RWPE2 (cell line): ENCODE measurements at regions not wholly inside any gene's neighbourhood (a gene's known extent, or its start where the extent isn't known, plus 50 kb on each side); places are given as distances from the start of the nearest gene placed in this dataset.

Experiments used
- ATAC-seq: fragments of 200-7000 bp; cut with Tn5 transposase; 3 replicates; pipeline ENCODE4 v1.9.1; 2021; ENCODE audit warnings: low read depth
- DNase-seq: peaks from one replicate; pipeline ENCODE4 v3.0.0-alpha.2; 2020; ENCODE audit warnings: low spot score
- H3K27ac ChIP-seq: fragments of 450-650 bp; 2 replicates; pipeline ENCODE4 v1.5.1; 2017; ENCODE audit warnings: mild to moderate bottlenecking; ENCODE audit not compliant: poor library complexity, severe bottlenecking
- H3K27me3 ChIP-seq: fragments of 250-450 bp; sonication (Bioruptor Pico); 2 replicates; pipeline ENCODE4 v1.5.1; 2021; ENCODE audit warnings: mild to moderate bottlenecking, moderate library complexity; ENCODE audit not compliant: insufficient read depth, poor library complexity, severe bottlenecking
- H3K36me3 ChIP-seq: fragments of 250-450 bp; sonication (Bioruptor Pico); 2 replicates; pipeline ENCODE4 v1.5.1; 2020; ENCODE audit warnings: low read depth, mild to moderate bottlenecking, moderate library complexity
- H3K4me1 ChIP-seq: fragments of 250-450 bp; sonication (Bioruptor Pico); 2 replicates; pipeline ENCODE4 v1.5.1; 2021; ENCODE audit warnings: mild to moderate bottlenecking, moderate library complexity; ENCODE audit not compliant: insufficient read depth, poor library complexity, severe bottlenecking
- H3K4me3 ChIP-seq: fragments of 250-450 bp; sonication (Bioruptor Pico); 2 replicates; pipeline ENCODE4 v1.5.1; 2021; ENCODE audit warnings: mild to moderate bottlenecking, moderate library complexity; ENCODE audit not compliant: severe bottlenecking
- H3K9me3 ChIP-seq: fragments of 250-450 bp; sonication (Bioruptor Pico); 2 replicates; pipeline ENCODE4 v1.5.1; 2021; ENCODE audit warnings: mild to moderate bottlenecking, moderate library complexity; ENCODE audit not compliant: severe bottlenecking
- TF ChIP-seq, protein P1 (sequence below): fragments of 450-650 bp; IDR thresholded peaks from one replicate; pipeline ENCODE4 v1.5.1; 2017; ENCODE audit warnings: mild to moderate bottlenecking, moderate library complexity; ENCODE audit not compliant: poor library complexity, severe bottlenecking

DNA sequence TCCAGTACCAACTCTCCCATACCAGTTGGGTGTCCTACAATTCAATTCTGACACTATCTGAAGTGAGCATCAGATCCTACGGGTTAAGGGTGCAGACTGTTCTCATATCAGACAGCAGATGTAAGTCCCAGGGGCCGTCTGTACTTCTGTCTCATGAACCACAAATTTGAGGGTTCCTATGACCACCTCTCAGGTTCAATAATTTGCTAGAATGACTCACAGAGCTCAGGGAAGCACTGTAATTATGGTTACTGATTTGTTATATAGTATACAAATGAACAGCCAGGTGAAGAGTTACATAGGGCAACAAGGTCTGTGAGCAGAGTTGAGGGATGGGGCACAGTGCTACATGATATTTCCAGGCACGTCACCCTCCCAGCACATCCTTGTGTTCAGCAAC is 499.1 kb downstream of the DMAC1 start:
- Histone ChIP-seq H3K36me3 (no peaks in the 10 kb centered on the region), H3K27me3 (peaks cover 4% of the 10 kb centered on the region), H3K4me3 (no peak overlapping the region), H3K9me3 (no peaks in the 10 kb centered on the region), H3K27ac (no peak overlapping the region), H3K4me1 (no peaks in the 10 kb centered on the region)
- TF ChIP-seq, protein P1, sequence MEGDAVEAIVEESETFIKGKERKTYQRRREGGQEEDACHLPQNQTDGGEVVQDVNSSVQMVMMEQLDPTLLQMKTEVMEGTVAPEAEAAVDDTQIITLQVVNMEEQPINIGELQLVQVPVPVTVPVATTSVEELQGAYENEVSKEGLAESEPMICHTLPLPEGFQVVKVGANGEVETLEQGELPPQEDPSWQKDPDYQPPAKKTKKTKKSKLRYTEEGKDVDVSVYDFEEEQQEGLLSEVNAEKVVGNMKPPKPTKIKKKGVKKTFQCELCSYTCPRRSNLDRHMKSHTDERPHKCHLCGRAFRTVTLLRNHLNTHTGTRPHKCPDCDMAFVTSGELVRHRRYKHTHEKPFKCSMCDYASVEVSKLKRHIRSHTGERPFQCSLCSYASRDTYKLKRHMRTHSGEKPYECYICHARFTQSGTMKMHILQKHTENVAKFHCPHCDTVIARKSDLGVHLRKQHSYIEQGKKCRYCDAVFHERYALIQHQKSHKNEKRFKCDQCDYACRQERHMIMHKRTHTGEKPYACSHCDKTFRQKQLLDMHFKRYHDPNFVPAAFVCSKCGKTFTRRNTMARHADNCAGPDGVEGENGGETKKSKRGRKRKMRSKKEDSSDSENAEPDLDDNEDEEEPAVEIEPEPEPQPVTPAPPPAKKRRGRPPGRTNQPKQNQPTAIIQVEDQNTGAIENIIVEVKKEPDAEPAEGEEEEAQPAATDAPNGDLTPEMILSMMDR = no peak
- no peak for ATAC-seq
- DNase-seq = no peak

DNA sequence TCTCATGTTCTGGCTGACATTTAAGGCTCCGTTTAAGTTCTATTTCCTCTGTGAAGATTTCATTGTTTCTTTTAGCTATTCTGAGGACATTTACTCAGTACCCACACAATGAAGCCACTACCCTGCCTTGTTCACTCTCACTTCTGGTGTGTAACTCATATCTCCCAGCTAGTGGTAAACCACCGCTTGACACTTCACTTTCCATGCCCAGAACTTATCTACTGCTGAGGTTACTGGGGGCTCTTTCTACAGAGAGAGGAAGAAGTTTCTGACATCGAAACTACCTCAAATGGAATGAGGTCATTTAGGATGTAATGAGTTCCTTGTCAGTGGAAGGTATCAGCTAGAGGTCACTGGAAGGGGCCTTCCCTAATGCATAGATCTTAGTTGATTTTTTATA is 501.5 kb downstream of the DMAC1 start:
- Histone ChIP-seq H3K4me3 (no peak overlapping the region), H3K36me3 (no peaks in the 10 kb centered on the region), H3K27ac (no peak overlapping the region), H3K4me1 (no peaks in the 10 kb centered on the region), H3K27me3 (peaks cover 4% of the 10 kb centered on the region), H3K9me3 (no peaks in the 10 kb centered on the region)
- no peak for ATAC-seq
- TF ChIP-seq, protein P1 = no peak
- DNase-seq = no peak

- no peak overlapping the region for H3K27ac ChIP-seq
- DNase-seq (no peak), ATAC-seq (no peak)
- H3K27me3 ChIP-seq = peaks cover 2% of the 10 kb centered on the region
- no peak overlapping the region for H3K4me3 ChIP-seq
- no peaks in the 10 kb centered on the region for H3K9me3 ChIP-seq
- H3K4me1 ChIP-seq = no peaks in the 10 kb centered on the region
- no peaks in the 10 kb centered on the region for H3K36me3 ChIP-seq
- TF ChIP-seq, protein P1 = no peak
Observed at GRCh38 chr9:7297521-7297920, 502.1 kb downstream of the DMAC1 start.

DNA sequence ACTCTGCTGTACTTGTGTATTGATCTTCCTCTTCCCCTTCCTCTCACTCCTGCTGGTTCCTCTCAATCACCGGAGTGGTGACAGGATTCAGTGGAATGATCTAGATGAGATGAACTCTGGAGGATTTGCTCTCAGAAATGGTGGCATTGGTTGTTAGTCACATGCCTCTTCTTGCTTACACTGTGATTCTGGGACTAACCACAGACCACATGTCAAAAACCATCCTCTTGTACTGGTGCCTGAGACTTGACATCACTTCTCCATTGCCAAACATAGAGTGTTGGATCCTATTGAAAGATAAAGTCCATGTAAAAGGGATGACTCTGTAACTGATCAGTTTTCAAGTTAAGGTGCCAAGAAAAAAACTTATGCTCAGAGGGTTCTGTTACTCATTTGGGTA is 506.5 kb downstream of the DMAC1 start:
- Histone ChIP-seq H3K27me3 (no peaks in the 10 kb centered on the region), H3K36me3 (no peaks in the 10 kb centered on the region), H3K9me3 (no peaks in the 10 kb centered on the region), H3K27ac (no peak overlapping the region), H3K4me3 (no peak overlapping the region), H3K4me1 (no peaks in the 10 kb centered on the region)
- ATAC-seq (no peak), DNase-seq (no peak)
- TF ChIP-seq, protein P1 = no peak

GRCh38 chr9:7289773-7290172 is 509.8 kb downstream of the DMAC1 start:
- Histone ChIP-seq H3K4me3 (no peak overlapping the region), H3K27ac (no peak overlapping the region), H3K4me1 (no peaks in the 10 kb centered on the region), H3K9me3 (no peaks in the 10 kb centered on the region), H3K36me3 (no peaks in the 10 kb centered on the region), H3K27me3 (no peaks in the 10 kb centered on the region)
- DNase-seq (no peak), ATAC-seq (no peak)
- TF ChIP-seq, protein P1 = no peak
